Aorta (tissue), 5 donors: ENCODE measurements at regions not wholly inside any gene's neighbourhood (a gene's known extent, or its start where the extent isn't known, plus 50 kb on each side); places are given as distances from the start of the nearest gene placed in this dataset.
"Not testable (repeated sequence)": the region's sequence is repeated elsewhere in the genome, so short reads cannot be mapped to it uniquely, and the experiment has no call there.

ENCODE experiments used
- ATAC-seq: fragments of 200-7000 bp; cut with Tn5 transposase; one replicate; pipeline ENCODE4 v1.9.1; 2022; ENCODE audit warnings: moderate library complexity; ENCODE audit not compliant: low FRiP score
- DNase-seq, 2 donors: peaks; one replicate each; pipeline ENCODE4 v3.0.0-alpha.2; 2020
- H3K27ac ChIP-seq, 2 donors: one replicate each; pipeline ENCODE4 v1.5.1; 2013; ENCODE audit warnings: low read length in 2 of 2, mild to moderate bottlenecking in 2 of 2, moderate library complexity in 2 of 2, control low read depth in 1 of 2, inconsistent platforms in 1 of 2, low read depth in 1 of 2
- H3K27me3 ChIP-seq, 2 donors: one replicate each; pipeline ENCODE4 v1.6.1; 2013; ENCODE audit warnings: control low read depth in 1 of 2, low read length in 1 of 2, mild to moderate bottlenecking in 1 of 2, moderate library complexity in 1 of 2; ENCODE audit not compliant: insufficient read depth in 2 of 2, control insufficient read depth in 1 of 2
- H3K36me3 ChIP-seq, 2 donors: one replicate each; pipeline ENCODE4 v1.6.1; 2013; ENCODE audit warnings: control low read depth in 1 of 2, low read length in 1 of 2, mild to moderate bottlenecking in 1 of 2; ENCODE audit not compliant: insufficient read depth in 2 of 2, control insufficient read depth in 1 of 2
- H3K4me1 ChIP-seq, 2 donors: one replicate each; pipeline ENCODE4 v1.6.1; 2013; ENCODE audit warnings: low read length in 2 of 2, control low read depth in 1 of 2, mild to moderate bottlenecking in 1 of 2, moderate library complexity in 1 of 2; ENCODE audit not compliant: insufficient read depth in 2 of 2, control insufficient read depth in 1 of 2
- H3K4me3 ChIP-seq, 2 donors: one replicate each; pipeline ENCODE4 v1.5.1; 2013; ENCODE audit warnings: low read length in 2 of 2, control low read depth in 1 of 2, mild to moderate bottlenecking in 1 of 2
- H3K9me3 ChIP-seq: one replicate; pipeline ENCODE4 v1.6.1; 2013; ENCODE audit warnings: mild to moderate bottlenecking, low read length; ENCODE audit not compliant: control insufficient read depth
- WGBS, 2 donors: extraction: QIAGEN DNeasy Blood & Tissue Kit; methylation state at CpG; one replicate each; pipeline ENCODE4 v1.1.7; 2013; 5-methylcytosine and 5-hydroxymethylcytosine counted together
- intact Hi-C, 2 donors: fragments of 100-400 bp; cut with DNase I; formaldehyde crosslinking; loops; one replicate each; pipeline versions ENCODE4 v1.14.2 to v1.15.0; 2022
- donor health status: healthy with polysubstance abuse.
- donor health status: Bipolar disorder and iron deficiency.
- donor health status: DM: no; HTN: no; CAD: no.
- donor health status: DM: no; HTN: no; CAD: no.
- donor health status: DM: yes; HTN: yes; CAD: no.

DNA sequence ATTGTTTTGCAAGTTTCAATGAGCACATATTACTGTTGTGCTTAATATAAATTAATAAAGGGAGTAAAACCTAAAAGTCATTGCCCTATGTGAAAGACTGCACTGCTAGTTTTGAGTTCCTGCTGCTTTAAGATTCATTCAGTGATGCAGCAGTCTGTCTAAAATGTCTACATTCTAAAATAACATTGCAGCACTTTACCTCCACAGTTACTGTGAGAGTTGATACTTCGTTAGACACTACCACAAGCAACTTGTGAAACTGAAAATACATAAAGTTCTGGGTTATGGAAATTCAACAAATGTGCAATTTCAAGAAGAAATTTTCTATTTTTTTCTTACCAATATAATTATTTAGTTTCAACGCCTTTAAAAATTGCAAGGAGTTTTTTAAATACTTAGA, 1175.2 kb upstream of the DIAPH2 start:
- H3K27me3 ChIP-seq, result no peaks in the 10 kb centered on the region

DNA sequence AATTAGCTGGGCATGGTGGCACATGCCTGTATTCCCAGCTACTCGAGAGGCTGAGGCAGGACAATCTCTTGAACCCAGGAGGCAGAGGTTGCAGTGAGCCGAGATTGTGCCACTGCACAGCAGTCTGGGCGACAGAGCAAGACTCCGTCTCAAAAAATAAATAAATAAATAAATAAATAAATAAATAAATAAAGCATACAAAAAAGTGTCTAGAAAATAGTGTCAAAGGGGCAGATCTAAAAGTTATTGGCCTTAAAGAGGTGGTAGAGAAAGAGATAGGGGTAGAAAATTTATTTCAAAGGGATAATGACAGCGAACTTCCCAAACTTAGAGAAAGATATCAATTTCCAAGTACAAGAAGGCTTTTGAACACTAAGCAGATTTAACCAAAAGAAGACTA, 1160.6 kb upstream of the DIAPH2 start:
- H3K4me1 ChIP-seq, H3K9me3 ChIP-seq, H3K27ac ChIP-seq, H3K36me3 ChIP-seq, intact Hi-C loops, ATAC-seq, H3K27me3 ChIP-seq, DNase-seq, H3K4me3 ChIP-seq: not testable (repeated sequence)
- 83 to 93% methylated on average over 5 of the region's 5 CpGs for WGBS, 2 donors

More for the DNA sequence above, 1175.2 kb upstream of the DIAPH2 start:
- H3K36me3 ChIP-seq, result no peaks in the 10 kb centered on the region
- H3K4me3 ChIP-seq, result no peak overlapping the region
- H3K9me3 ChIP-seq, result no peaks in the 10 kb centered on the region
- DNase-seq (no peak), ATAC-seq (no peak)
- no peak overlapping the region for H3K27ac ChIP-seq
- WGBS, 2 donors, result 64 to 79% methylated on average over 2 of the region's 2 CpGs
- no peaks in the 10 kb centered on the region for H3K4me1 ChIP-seq
- intact Hi-C loops, result no loop called here

DNA sequence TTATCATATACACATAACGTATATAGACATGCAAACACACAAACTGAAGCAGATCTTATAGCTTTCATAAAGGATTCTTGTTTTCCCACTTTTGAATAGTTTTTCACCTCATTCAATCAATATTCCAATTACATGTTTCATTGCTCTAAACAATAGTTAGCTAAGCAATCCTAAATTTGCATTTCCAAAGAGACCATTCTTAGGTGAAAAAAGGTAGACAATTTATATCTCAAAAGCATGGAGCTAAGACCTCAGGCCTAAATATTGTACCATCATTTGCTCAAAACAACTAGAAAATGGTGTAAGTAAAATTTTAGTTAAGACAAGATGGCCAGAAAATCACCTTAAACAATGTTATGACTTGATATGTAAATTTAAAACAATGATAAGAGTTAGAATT, 1148.5 kb upstream of the DIAPH2 start:
- ATAC-seq (no peak), DNase-seq (no peak)
- Histone ChIP-seq H3K4me3 (no peak overlapping the region), H3K27me3 (no peaks in the 10 kb centered on the region), H3K36me3 (no peaks in the 10 kb centered on the region), H3K4me1 (no peaks in the 10 kb centered on the region), H3K9me3 (no peaks in the 10 kb centered on the region), H3K27ac (no peak overlapping the region)
- WGBS, 2 donors, result 82 to 90% methylated on average over 1 of the region's 1 CpG
- intact Hi-C loops, result no loop called here

DNA sequence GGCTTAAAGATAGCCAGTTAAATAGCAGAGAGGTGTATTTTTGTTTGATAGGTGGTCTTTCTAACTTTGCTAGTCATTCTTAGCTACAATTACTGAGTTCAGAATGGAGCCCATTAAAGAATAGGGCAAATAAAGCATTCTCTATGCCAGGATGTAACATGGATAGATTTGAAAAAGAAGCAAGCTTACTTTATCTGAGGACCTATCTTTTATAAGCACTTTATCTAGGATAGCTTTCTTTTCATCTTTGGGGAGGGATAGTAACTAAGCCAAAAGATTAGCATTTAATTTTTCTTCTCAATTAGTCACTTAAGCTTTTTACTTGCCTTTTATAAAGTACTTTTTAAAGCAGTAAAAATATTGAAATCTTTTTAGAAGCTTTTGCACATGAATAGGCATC, 1148.0 kb upstream of the DIAPH2 start:
- ATAC-seq (no peak), DNase-seq (no peak)
- Histone ChIP-seq H3K27me3 (no peaks in the 10 kb centered on the region), H3K4me3 (no peak overlapping the region), H3K36me3 (no peaks in the 10 kb centered on the region), H3K4me1 (no peaks in the 10 kb centered on the region), H3K27ac (no peak overlapping the region), H3K9me3 (no peaks in the 10 kb centered on the region)
- intact Hi-C loops, result no loop called here

DNA sequence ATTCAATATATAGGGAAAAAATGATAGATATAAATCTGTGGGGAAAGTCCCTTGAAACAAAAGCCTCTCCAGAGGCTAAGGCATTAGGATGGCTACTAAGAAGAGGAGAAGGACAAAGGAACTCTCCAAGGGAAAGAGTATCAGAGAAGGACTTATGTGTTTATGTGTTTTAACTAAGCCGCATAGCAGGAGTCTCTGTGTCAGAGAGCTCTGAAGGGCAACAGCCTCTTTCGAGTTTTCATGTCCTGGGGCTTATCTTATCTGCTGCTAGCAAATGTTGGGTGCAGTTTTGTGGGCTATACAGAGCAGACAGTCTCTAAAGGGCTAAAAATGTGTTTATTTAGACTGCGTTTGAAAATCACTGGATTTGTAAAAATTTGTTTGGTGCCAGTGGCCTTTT, 1145.6 kb upstream of the DIAPH2 start:
- Histone ChIP-seq H3K36me3 (no peaks in the 10 kb centered on the region), H3K27me3 (no peaks in the 10 kb centered on the region), H3K4me1 (no peaks in the 10 kb centered on the region), H3K9me3 (no peaks in the 10 kb centered on the region), H3K27ac (no peak overlapping the region), H3K4me3 (no peak overlapping the region)
- intact Hi-C loops, result no loop called here
- DNase-seq, result no peak
- ATAC-seq, result no peak
- 7 to 45% methylated on average over 3 of the region's 3 CpGs for WGBS, 2 donors

DNA sequence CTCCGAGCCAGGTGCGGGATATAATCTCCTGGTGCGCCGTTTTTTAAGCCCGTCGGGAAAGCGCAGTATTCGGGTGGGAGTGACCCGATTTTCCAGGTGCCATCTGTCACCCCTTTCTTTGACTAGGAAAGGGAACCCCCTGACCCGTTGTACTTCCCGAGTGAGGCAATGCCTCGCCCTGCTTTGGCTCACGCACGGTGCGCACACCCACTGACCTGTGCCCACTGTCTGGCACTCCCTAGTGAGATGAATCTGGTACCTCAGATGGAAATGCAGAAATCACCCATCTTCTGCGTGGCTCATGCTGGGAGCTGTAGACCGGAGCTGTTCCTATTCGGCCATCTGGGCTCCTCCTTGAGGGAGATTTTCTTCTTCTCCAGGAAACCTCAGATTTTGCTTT, 1135.1 kb upstream of the DIAPH2 start:
- H3K9me3 ChIP-seq, intact Hi-C loops, H3K36me3 ChIP-seq, DNase-seq, ATAC-seq, H3K4me1 ChIP-seq, H3K4me3 ChIP-seq, H3K27ac ChIP-seq, H3K27me3 ChIP-seq: not testable (repeated sequence)
- 90 to 93% methylated on average over 16 to 18 of the region's 18 CpGs for WGBS, 2 donors

DNA sequence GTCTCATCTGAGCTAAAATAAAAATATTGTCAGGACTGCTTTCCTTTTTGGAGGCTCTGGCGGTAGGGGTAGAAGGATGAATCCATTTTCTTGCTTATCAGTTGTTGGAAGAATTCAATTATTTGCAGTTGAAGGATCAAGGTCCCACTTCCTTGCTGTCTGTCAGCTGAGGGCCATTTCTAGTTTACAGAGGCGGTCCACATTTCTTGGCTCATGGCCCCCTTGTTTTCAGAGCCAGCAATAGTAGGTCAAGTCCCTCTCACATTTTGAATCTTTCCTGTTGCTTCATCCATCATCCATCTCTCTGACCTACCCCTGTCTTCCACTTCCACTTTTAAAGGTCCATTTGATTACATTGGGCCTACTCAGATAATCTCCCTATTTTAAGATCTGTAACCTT, 1099.3 kb upstream of the DIAPH2 start:
- 65 to 87% methylated on average over 2 of the region's 2 CpGs for WGBS, 2 donors
- intact Hi-C loops, result no loop called here

DNA sequence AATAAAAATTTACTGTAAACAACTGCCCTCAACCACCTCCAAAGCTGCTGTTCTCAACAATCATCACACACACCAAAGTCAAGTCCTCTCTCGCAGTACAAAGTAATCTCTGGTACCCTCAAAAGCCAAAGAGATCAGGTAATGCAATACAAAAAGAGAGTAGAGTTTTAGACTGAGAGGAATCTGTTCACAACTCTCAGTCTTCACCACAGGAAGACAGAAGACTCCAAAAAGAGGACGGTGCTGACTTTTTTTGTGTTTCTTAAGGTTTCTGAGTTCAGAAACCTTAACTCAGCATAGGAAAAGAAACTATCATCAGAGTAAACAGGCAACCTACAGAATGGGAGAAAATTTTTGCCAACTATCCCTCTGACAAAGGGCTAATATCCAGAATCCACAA, 1072.3 kb upstream of the DIAPH2 start:
- Histone ChIP-seq H3K4me1 (no peaks in the 10 kb centered on the region), H3K36me3 (no peaks in the 10 kb centered on the region), H3K27ac (no peak overlapping the region), H3K4me3 (no peak overlapping the region), H3K9me3 (no peaks in the 10 kb centered on the region), H3K27me3 (no peaks in the 10 kb centered on the region)
- WGBS, 2 donors, result 75 to 83% methylated on average over 2 of the region's 2 CpGs
- intact Hi-C loops, result no loop called here
- no peak for ATAC-seq
- DNase-seq, result no peak

More for the DNA sequence above, 1099.3 kb upstream of the DIAPH2 start:
- Histone ChIP-seq H3K27me3 (no peaks in the 10 kb centered on the region), H3K36me3 (no peaks in the 10 kb centered on the region), H3K4me1 (no peaks in the 10 kb centered on the region), H3K27ac (no peak overlapping the region), H3K4me3 (no peak overlapping the region), H3K9me3 (no peaks in the 10 kb centered on the region)
- DNase-seq (no peak), ATAC-seq (no peak)

DNA sequence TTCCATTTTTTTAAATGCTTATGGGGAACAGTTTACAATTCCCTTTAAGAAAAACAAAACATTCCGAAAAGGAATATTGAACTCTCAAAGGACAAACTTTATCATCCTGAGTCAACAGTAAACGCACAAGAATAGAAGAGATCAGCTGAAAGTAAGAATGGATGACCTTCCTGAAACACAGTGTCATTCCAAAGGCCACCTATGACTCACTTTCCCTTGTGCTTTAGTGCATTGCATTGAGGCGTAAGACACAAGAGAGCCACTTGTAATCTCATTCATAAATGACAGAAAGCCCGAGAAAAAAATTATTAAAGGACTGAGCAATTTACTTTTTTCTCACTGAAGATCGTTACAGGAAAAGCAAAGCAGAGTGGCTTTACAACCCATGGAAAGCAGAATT, 1062.4 kb upstream of the DIAPH2 start:
- Histone ChIP-seq H3K9me3 (no peaks in the 10 kb centered on the region), H3K4me3 (no peak overlapping the region), H3K27ac (no peak overlapping the region), H3K27me3 (no peaks in the 10 kb centered on the region), H3K4me1 (no peaks in the 10 kb centered on the region), H3K36me3 (no peaks in the 10 kb centered on the region)
- intact Hi-C loops, result no loop called here
- DNase-seq (no peak), ATAC-seq (no peak)
- 61 to 69% methylated on average over 5 of the region's 5 CpGs for WGBS, 2 donors
